Mesenchymal stem cell (in vitro differentiated cells and primary cell): ENCODE measurements at regions not wholly inside any gene's neighbourhood (a gene's known extent, or its start where the extent isn't known, plus 50 kb on each side); places are given as distances from the start of the nearest gene placed in this dataset.

Experiments
- DNase-seq: peaks from one replicate; pipeline ENCODE4 v3.0.0-alpha.2; 2013
- H2AFZ ChIP-seq: one replicate; pipeline ENCODE4 v1.6.1; 2013; ENCODE audit warnings: low read depth, mild to moderate bottlenecking, control low read depth, inconsistent platforms, low read length, moderate library complexity
- H2AK5ac ChIP-seq: 2 replicates; pipeline ENCODE4 v1.6.1; 2013; ENCODE audit warnings: low read length, moderate library complexity, mild to moderate bottlenecking, inconsistent platforms; ENCODE audit not compliant: severe bottlenecking
- H2BK120ac ChIP-seq: one replicate; pipeline ENCODE4 v1.6.1; 2013; ENCODE audit warnings: low read depth, mild to moderate bottlenecking, inconsistent platforms, low read length, moderate library complexity
- H2BK12ac ChIP-seq, 2 experiments: one replicate each; pipeline ENCODE4 v1.6.1; 2013; ENCODE audit warnings: inconsistent platforms in 2 of 2, low read length in 2 of 2, mild to moderate bottlenecking in 2 of 2, moderate library complexity in 2 of 2, control low read depth in 1 of 2
- H2BK15ac ChIP-seq: one replicate; pipeline ENCODE4 v1.6.1; 2013; ENCODE audit warnings: mild to moderate bottlenecking, low read depth, inconsistent platforms; ENCODE audit not compliant: poor library complexity, severe bottlenecking
- H2BK5ac ChIP-seq: 2 replicates; pipeline ENCODE4 v1.6.1; 2013; ENCODE audit warnings: low read depth, mild to moderate bottlenecking, low read length, control low read depth, inconsistent platforms; ENCODE audit not compliant: poor library complexity, severe bottlenecking
- H3K14ac ChIP-seq, 2 experiments: one replicate each; pipeline ENCODE4 v1.6.1; 2013; ENCODE audit warnings: inconsistent platforms in 2 of 2, low read length in 2 of 2, control low read depth in 1 of 2, mild to moderate bottlenecking in 1 of 2, moderate library complexity in 1 of 2
- H3K18ac ChIP-seq, 2 experiments: one replicate each; pipeline ENCODE4 v1.6.1; 2013; ENCODE audit warnings: inconsistent platforms in 2 of 2, low read length in 2 of 2, control low read depth in 1 of 2, low read depth in 1 of 2, mild to moderate bottlenecking in 1 of 2
- H3K23ac ChIP-seq, 2 experiments: one replicate each; pipeline ENCODE4 v1.6.1; 2013; ENCODE audit warnings: inconsistent platforms in 2 of 2, low read length in 2 of 2, mild to moderate bottlenecking in 2 of 2, moderate library complexity in 2 of 2, control low read depth in 1 of 2
- H3K27ac ChIP-seq: 2 replicates; pipeline ENCODE4 v1.5.1; 2013; ENCODE audit warnings: mild to moderate bottlenecking, moderate library complexity, low read length, control low read depth, inconsistent platforms; ENCODE audit not compliant: poor library complexity, severe bottlenecking
- H3K27me3 ChIP-seq, 2 experiments: 2 replicates each; pipeline versions ENCODE4 v1.6.1 to v1.7.0; 2013; ENCODE audit warnings: low read length in 2 of 2, mild to moderate bottlenecking in 2 of 2, moderate library complexity in 2 of 2, control low read depth in 1 of 2, inconsistent platforms in 1 of 2; ENCODE audit not compliant: control insufficient read depth in 1 of 2, insufficient read depth in 1 of 2
- H3K36me3 ChIP-seq, 2 experiments: 2 replicates each; pipeline versions ENCODE4 v1.6.1 to v1.7.0; 2013; ENCODE audit warnings: low read length in 2 of 2, control low read depth in 1 of 2, inconsistent platforms in 1 of 2, low read depth in 1 of 2, mild to moderate bottlenecking in 1 of 2; ENCODE audit not compliant: insufficient read depth in 2 of 2, control insufficient read depth in 1 of 2
- H3K4ac ChIP-seq, 2 experiments: one replicate each; pipeline ENCODE4 v1.6.1; 2013; ENCODE audit warnings: inconsistent platforms in 2 of 2, low read length in 2 of 2, mild to moderate bottlenecking in 2 of 2, moderate library complexity in 2 of 2, control low read depth in 1 of 2, low read depth in 1 of 2
- H3K4me1 ChIP-seq: 2 replicates; pipeline ENCODE4 v1.6.1; 2013; ENCODE audit warnings: low read depth, low read length, control low read depth; ENCODE audit not compliant: control insufficient read depth, insufficient read depth
- H3K4me2 ChIP-seq: 2 replicates; pipeline ENCODE4 v1.6.1; 2013; ENCODE audit warnings: low read length, mild to moderate bottlenecking, inconsistent platforms; ENCODE audit not compliant: poor library complexity, severe bottlenecking
- H3K4me3 ChIP-seq, 2 experiments: 2 replicates each; pipeline versions ENCODE4 v1.5.1 to v1.7.0; 2013; ENCODE audit warnings: low read length in 2 of 2, mild to moderate bottlenecking in 2 of 2, control low read depth in 1 of 2, low read depth in 1 of 2; ENCODE audit not compliant: insufficient read depth in 1 of 2
- H3K79me1 ChIP-seq: replicated peaks from 2 replicates; pipeline ENCODE4 v1.6.1; 2013; ENCODE audit warnings: mild to moderate bottlenecking, control low read depth, low read length, inconsistent platforms; ENCODE audit not compliant: poor library complexity, severe bottlenecking
- H3K9ac ChIP-seq: 2 replicates; pipeline ENCODE4 v1.7.0; 2013; ENCODE audit warnings: mild to moderate bottlenecking, low read length, moderate library complexity
- H3K9me3 ChIP-seq: 2 replicates; pipeline ENCODE4 v1.7.0; 2013; ENCODE audit warnings: mild to moderate bottlenecking, low read length; ENCODE audit not compliant: control insufficient read depth
- H4K8ac ChIP-seq: one replicate; pipeline ENCODE4 v1.6.1; 2013; ENCODE audit warnings: inconsistent platforms, mild to moderate bottlenecking, low read length, moderate library complexity
- H4K91ac ChIP-seq: one replicate; pipeline ENCODE4 v1.6.1; 2013; ENCODE audit warnings: mild to moderate bottlenecking, low read length, inconsistent platforms
- WGBS: methylation state at CpG from one replicate; pipeline ENCODE4 v1.1.7; 2013; ENCODE audit warnings: mixed read lengths; 5-methylcytosine and 5-hydroxymethylcytosine counted together

GRCh38 chr2:10208736-10209135 lies 86.2 kb downstream of the RRM2 start:
- Histone ChIP-seq H3K23ac (no peak overlapping the region), H3K9me3 (no peaks in the 10 kb centered on the region), H3K4me2 (no peak overlapping the region), H3K18ac (no peak overlapping the region), H3K4me3 (no peak overlapping the region), H3K27me3 (peaks cover 21 to 24% of the 10 kb centered on the region in 2 experiments), H2BK15ac (no peak overlapping the region), H3K14ac (no peak overlapping the region), H3K36me3 (no peaks in the 10 kb centered on the region), H4K8ac (no peak overlapping the region), H2AK5ac (no peak overlapping the region), H3K4me1 (no peaks in the 10 kb centered on the region), H2AFZ (no peak overlapping the region), H2BK5ac (no peak overlapping the region), H3K27ac (no peak overlapping the region), H4K91ac (no peak overlapping the region), H2BK120ac (no peak overlapping the region), H3K9ac (no peak overlapping the region), H3K4ac (no peak overlapping the region), H3K79me1 (no peaks in the 10 kb centered on the region), H2BK12ac (no peak overlapping the region)
- DNase-seq = no peak
- WGBS = 84% methylated on average over 5 of the region's 5 CpGs

DNA sequence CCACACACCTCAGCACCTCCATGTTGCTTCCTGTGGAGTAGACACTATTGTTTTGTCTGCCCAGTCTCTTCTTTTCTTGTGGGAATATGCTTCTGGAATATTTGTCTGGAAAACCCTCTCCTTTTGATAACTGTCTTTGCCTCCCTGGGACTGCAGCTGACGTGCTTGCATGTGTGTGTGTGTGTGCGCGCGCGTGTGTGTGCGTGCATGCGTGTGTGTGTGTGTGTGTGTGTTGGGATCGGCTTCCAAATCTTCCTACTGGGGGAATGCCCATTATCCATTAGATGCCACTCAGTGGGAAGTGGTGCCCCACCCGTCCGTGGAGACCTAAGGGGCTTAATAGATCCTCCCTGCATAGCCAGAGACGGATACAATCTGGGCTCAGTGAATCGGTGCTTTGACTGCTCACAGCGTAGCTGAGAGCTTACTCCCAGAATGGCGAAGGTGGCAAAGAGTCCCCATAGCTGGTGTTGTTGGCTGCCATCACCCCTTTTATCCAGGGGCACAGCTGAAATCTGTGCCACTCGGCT lies 86.9 kb downstream of the RRM2 start:
- H2BK5ac ChIP-seq = no peak overlapping the region
- 93% methylated on average over 15 of the region's 15 CpGs for WGBS

DNA sequence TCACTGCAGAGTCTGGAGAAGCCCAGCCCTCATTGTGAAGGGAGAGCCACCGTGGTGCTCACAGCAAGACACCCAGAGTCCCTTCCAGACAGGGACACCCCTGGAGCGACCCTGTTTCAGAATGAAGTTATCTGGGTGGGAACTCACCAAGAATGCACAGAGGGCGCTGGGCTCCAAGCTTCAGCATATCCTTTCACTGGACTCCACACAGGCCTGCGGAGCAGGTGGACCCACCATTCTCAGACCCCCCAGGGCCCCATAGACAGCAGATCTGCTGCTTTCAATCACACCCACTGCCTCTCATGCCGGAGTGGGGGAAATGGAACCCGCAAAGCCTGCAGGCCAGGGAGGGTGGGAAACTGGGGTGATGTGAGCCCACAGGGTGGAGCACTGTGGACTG lies 87.8 kb downstream of the RRM2 start:
- Histone ChIP-seq H3K36me3 (no peaks in the 10 kb centered on the region), H2BK120ac (no peak overlapping the region), H2BK5ac (no peak overlapping the region), H3K18ac (no peak overlapping the region), H3K27ac (no peak overlapping the region), H3K4me1 (no peaks in the 10 kb centered on the region), H3K23ac (no peak overlapping the region), H3K4me3 (no peak overlapping the region), H3K9me3 (no peaks in the 10 kb centered on the region), H2AK5ac (no peak overlapping the region), H2BK15ac (no peak overlapping the region), H2BK12ac (no peak overlapping the region), H3K79me1 (no peaks in the 10 kb centered on the region), H3K4me2 (no peak overlapping the region), H3K4ac (no peak overlapping the region), H4K8ac (no peak overlapping the region), H3K9ac (no peak overlapping the region), H3K14ac (no peak overlapping the region), H2AFZ (no peak overlapping the region), H3K27me3 (peaks cover 14 to 17% of the 10 kb centered on the region in 2 experiments), H4K91ac (no peak overlapping the region)
- no peak for DNase-seq
- 93% methylated on average over 4 of the region's 6 CpGs for WGBS

More for the DNA sequence above, 86.9 kb downstream of the RRM2 start:
- H3K4me2 ChIP-seq = no peak overlapping the region
- H3K9me3 ChIP-seq = no peaks in the 10 kb centered on the region
- no peak overlapping the region for H2BK15ac ChIP-seq
- H4K91ac ChIP-seq = no peak overlapping the region
- no peak overlapping the region for H2AK5ac ChIP-seq
- no peaks in the 10 kb centered on the region for H3K79me1 ChIP-seq
- no peaks in the 10 kb centered on the region for H3K36me3 ChIP-seq
- H3K27ac ChIP-seq = no peak overlapping the region
- no peak overlapping the region for H3K9ac ChIP-seq
- H2BK120ac ChIP-seq = no peak overlapping the region
- H3K4me1 ChIP-seq = no peaks in the 10 kb centered on the region
- H3K23ac ChIP-seq = no peak overlapping the region
- no peak for DNase-seq
- peaks cover 14 to 24% of the 10 kb centered on the region in 2 experiments for H3K27me3 ChIP-seq
- H3K4me3 ChIP-seq = no peak overlapping the region
- no peak overlapping the region for H4K8ac ChIP-seq
- H3K18ac ChIP-seq = no peak overlapping the region
- no peak overlapping the region for H2AFZ ChIP-seq
- peak overlapping the region in 1 of 2 experiments; percentile 31 for H3K14ac ChIP-seq
- no peak overlapping the region for H2BK12ac ChIP-seq
- no peak overlapping the region for H3K4ac ChIP-seq

- Histone ChIP-seq H4K91ac (no peak overlapping the region), H3K4me1 (no peaks in the 10 kb centered on the region), H2BK120ac (no peak overlapping the region), H3K23ac (no peak overlapping the region), H3K79me1 (no peaks in the 10 kb centered on the region), H2AFZ (no peak overlapping the region), H2BK5ac (no peak overlapping the region), H3K27me3 (peaks cover 13 to 14% of the 10 kb centered on the region in 2 experiments), H2AK5ac (no peak overlapping the region), H3K27ac (no peak overlapping the region), H3K4me3 (no peak overlapping the region), H3K18ac (no peak overlapping the region), H3K9me3 (no peaks in the 10 kb centered on the region), H3K14ac (no peak overlapping the region), H3K36me3 (no peaks in the 10 kb centered on the region), H3K9ac (no peak overlapping the region), H2BK15ac (no peak overlapping the region), H2BK12ac (no peak overlapping the region), H3K4ac (no peak overlapping the region), H4K8ac (no peak overlapping the region), H3K4me2 (no peak overlapping the region)
- no peak for DNase-seq
- WGBS = 93% methylated on average over 6 of the region's 6 CpGs
Measured at GRCh38 chr2:10211844-10212422, 89.4 kb downstream of the RRM2 start.
